ENCODE measurements at regions not wholly inside any gene's neighbourhood (a gene's known extent, or its start where the extent isn't known, plus 50 kb on each side); places are given as distances from the start of the nearest gene placed in this dataset.
"Not testable (repeated sequence)": the region's sequence is repeated elsewhere in the genome, so short reads cannot be mapped to it uniquely, and the experiment has no call there.

GRCh38 chr10:131033166-131034085, 278.1 kb downstream of the TCERG1L start:
- ChIA-PET POLR2A (no interaction called here), CTCF (no interaction called here)
- no peak overlapping the region for H3K4me3 ChIP-seq (ENCODE audit: low read depth, low read length)
- no peak for DNase-seq (ENCODE audit: low read depth, low spot score)
- TF ChIP-seq CTCF (IDR thresholded peaks at IDR 0.05; ENCODE audit: insufficient read depth, low read length, missing control alignments) = no peak

- CTCF ChIA-PET = no interaction called here
These were observed 277.1 kb downstream of the TCERG1L start for GRCh38 chr10:131034451-131034850.

DNA sequence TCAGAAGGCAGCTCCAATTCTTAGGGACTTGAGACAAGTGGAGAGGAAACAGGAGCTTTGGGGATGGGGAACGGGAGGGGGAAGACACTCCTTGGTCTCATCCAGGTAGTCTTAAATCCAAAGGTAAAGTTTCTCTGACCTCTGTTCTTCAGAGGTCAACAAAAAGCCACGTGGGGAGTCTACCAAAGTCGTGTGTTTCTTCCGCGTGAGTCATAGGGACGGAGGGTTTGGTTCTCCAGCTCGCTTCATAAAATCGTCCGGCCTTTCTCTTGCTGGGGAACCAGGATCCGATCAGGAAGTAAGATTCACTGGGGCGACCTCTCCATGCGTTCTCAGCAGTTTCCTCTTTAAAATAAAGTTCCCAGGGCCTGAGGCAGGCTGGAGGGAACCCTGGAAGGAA, 275.7 kb downstream of the TCERG1L start:
- H3K4me3 ChIP-seq (ENCODE audit: low read depth, low read length) = no peak overlapping the region
- POLR2A ChIA-PET = no interaction called here
- CTCF ChIA-PET = no interaction called here
- DNase-seq (ENCODE audit: low read depth, low spot score) = no peak
- TF ChIP-seq CTCF (IDR thresholded peaks at IDR 0.05; ENCODE audit: insufficient read depth, low read length, missing control alignments) = no peak

More at GRCh38 chr10:131034451-131034850, 277.1 kb downstream of the TCERG1L start:
- no peak for DNase-seq (ENCODE audit: low read depth, low spot score)
- TF ChIP-seq CTCF (IDR thresholded peaks at IDR 0.05; ENCODE audit: insufficient read depth, low read length, missing control alignments) = no peak
- POLR2A ChIA-PET = no interaction called here
- no peak overlapping the region for H3K4me3 ChIP-seq (ENCODE audit: low read depth, low read length)

GRCh38 chr10:131038056-131038455, 273.5 kb downstream of the TCERG1L start:
- ChIA-PET CTCF (no interaction called here), POLR2A (no interaction called here)
- H3K4me3 ChIP-seq (ENCODE audit: low read depth, low read length) = no peak overlapping the region
- TF ChIP-seq CTCF (IDR thresholded peaks at IDR 0.05; ENCODE audit: insufficient read depth, low read length, missing control alignments) = no peak
- DNase-seq (ENCODE audit: low read depth, low spot score) = no peak

GRCh38 chr10:131041031-131041430, 270.5 kb downstream of the TCERG1L start:
- no peak for TF ChIP-seq CTCF (IDR thresholded peaks at IDR 0.05; ENCODE audit: insufficient read depth, low read length, missing control alignments)

DNA sequence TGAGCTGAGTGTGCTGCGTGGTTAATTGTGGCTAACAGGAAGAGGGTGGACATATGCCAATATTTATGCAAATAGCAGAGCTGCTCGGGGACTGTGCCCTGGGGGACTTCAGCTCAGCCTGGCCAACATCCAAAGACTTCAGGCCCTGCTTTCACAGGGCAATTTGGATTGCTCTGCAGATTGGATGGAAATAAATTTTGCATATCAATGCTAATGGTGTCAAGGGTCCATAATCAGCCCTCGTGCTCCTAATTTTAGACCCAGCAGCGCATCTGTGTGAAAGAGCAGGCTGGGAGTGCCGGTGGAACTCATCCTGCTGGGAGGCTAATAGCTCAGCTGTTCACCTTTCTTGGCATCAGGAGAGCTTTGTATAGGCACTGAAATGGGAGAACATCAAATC, 270.1 kb downstream of the TCERG1L start:
- CTCF ChIA-PET = no interaction called here
- no peak for TF ChIP-seq CTCF (IDR thresholded peaks at IDR 0.05; ENCODE audit: insufficient read depth, low read length, missing control alignments)
- POLR2A ChIA-PET = no interaction called here
- no peak overlapping the region for H3K4me3 ChIP-seq (ENCODE audit: low read depth, low read length)
- DNase-seq (ENCODE audit: low read depth, low spot score) = no peak

More at GRCh38 chr10:131041031-131041430, 270.5 kb downstream of the TCERG1L start:
- CTCF ChIA-PET = no interaction called here
- DNase-seq (ENCODE audit: low read depth, low spot score) = no peak
- no peak overlapping the region for H3K4me3 ChIP-seq (ENCODE audit: low read depth, low read length)
- POLR2A ChIA-PET = no interaction called here

DNA sequence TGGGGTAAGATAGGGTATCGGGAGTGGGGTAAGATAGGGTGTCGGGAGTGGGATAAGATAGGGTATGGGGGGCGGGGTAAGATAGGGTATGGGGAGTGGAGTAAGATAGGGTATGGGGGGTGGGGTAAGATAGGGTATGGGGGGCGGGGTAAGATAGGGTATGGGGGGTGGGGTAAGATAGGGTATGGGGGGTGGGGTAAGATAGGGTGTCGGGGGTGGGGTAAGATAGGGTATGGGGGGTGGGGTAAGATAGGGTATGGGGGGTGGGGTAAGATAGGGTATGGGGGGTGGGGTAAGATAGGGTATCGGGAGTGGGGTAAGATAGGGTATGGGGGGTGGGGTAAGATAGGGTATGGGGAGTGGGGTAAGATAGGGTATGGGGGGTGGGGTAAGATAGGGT, 269.5 kb downstream of the TCERG1L start:
- POLR2A ChIA-PET; CTCF ChIA-PET; H3K4me3 ChIP-seq (ENCODE audit: low read depth, low read length); DNase-seq (ENCODE audit: low read depth, low spot score): not testable (repeated sequence)
